Osteocyte (in vitro differentiated cells): ENCODE measurements at regions not wholly inside any gene's neighbourhood (a gene's known extent, or its start where the extent isn't known, plus 50 kb on each side); places are given as distances from the start of the nearest gene placed in this dataset.
"Not testable (repeated sequence)": the region's sequence is repeated elsewhere in the genome, so short reads cannot be mapped to it uniquely, and the experiment has no call there.

ENCODE experiments used
- DNase-seq: peaks from one replicate; pipeline ENCODE4 v3.0.0; 2021; ENCODE audit warnings: mixed read lengths; ENCODE audit not compliant: unreplicated experiment; ENCODE audit errors: extremely low spot score
- H3K27ac Mint-ChIP-seq: one replicate; pipeline ENCODE4 v1.8.0; 2021; ENCODE audit warnings: mild to moderate bottlenecking, mixed read lengths; ENCODE audit not compliant: unreplicated experiment
- H3K27me3 Mint-ChIP-seq: one replicate; pipeline ENCODE4 v1.8.0; 2021; ENCODE audit warnings: mixed read lengths; ENCODE audit not compliant: unreplicated experiment
- H3K36me3 Mint-ChIP-seq: one replicate; pipeline ENCODE4 v1.8.0; 2021; ENCODE audit warnings: mixed read lengths; ENCODE audit not compliant: unreplicated experiment
- H3K4me1 Mint-ChIP-seq: one replicate; pipeline ENCODE4 v1.8.0; 2021; ENCODE audit warnings: mixed read lengths; ENCODE audit not compliant: unreplicated experiment
- H3K4me3 Mint-ChIP-seq: one replicate; pipeline ENCODE4 v1.8.0; 2021; ENCODE audit warnings: mild to moderate bottlenecking, moderate library complexity, mixed read lengths; ENCODE audit not compliant: unreplicated experiment
- H3K9me3 Mint-ChIP-seq: one replicate; pipeline ENCODE4 v1.8.0; 2021; ENCODE audit warnings: mixed read lengths; ENCODE audit not compliant: unreplicated experiment
- CTCF ChIP-seq: fragments of 200-600 bp; sonication (generic); IDR thresholded peaks from 2 replicates; pipeline ENCODE4 v1.5.0; 2021; ENCODE audit warnings: antibody characterized with exemption, mild to moderate bottlenecking, moderate library complexity

GRCh38 chr5:166719991-166720390 lies 1571.5 kb upstream of the WWC1 start:
- Mint-ChIP-seq H3K9me3 (peaks cover 40% of the 10 kb centered on the region), H3K27me3 (no peaks in the 10 kb centered on the region), H3K4me1 (no peaks in the 10 kb centered on the region), H3K4me3 (no peak overlapping the region), H3K36me3 (no peaks in the 10 kb centered on the region), H3K27ac (no peak overlapping the region)
- no peak for DNase-seq
- no peak for TF ChIP-seq CTCF

- H3K27ac Mint-ChIP-seq = no peak overlapping the region
- H3K27me3 Mint-ChIP-seq = no peaks in the 10 kb centered on the region
- TF ChIP-seq CTCF = no peak
- H3K4me3 Mint-ChIP-seq = no peak overlapping the region
- no peaks in the 10 kb centered on the region for H3K4me1 Mint-ChIP-seq
- DNase-seq = no peak
- H3K9me3 Mint-ChIP-seq = peaks cover 34% of the 10 kb centered on the region
- H3K36me3 Mint-ChIP-seq = no peaks in the 10 kb centered on the region
These were observed 1568.5 kb upstream of the WWC1 start for GRCh38 chr5:166722939-166723338.

GRCh38 chr5:166724284-166724683 lies 1567.2 kb upstream of the WWC1 start:
- Mint-ChIP-seq H3K27me3 (no peaks in the 10 kb centered on the region), H3K36me3 (no peaks in the 10 kb centered on the region)

GRCh38 chr5:166725593-166725992 lies 1565.9 kb upstream of the WWC1 start:
- Mint-ChIP-seq H3K4me3 (no peak overlapping the region), H3K36me3 (no peaks in the 10 kb centered on the region), H3K27me3 (no peaks in the 10 kb centered on the region), H3K4me1 (no peaks in the 10 kb centered on the region), H3K9me3 (peaks cover 13% of the 10 kb centered on the region), H3K27ac (no peak overlapping the region)
- DNase-seq = no peak
- no peak for TF ChIP-seq CTCF

More at GRCh38 chr5:166724284-166724683, 1567.2 kb upstream of the WWC1 start:
- no peak overlapping the region for H3K4me3 Mint-ChIP-seq
- H3K27ac Mint-ChIP-seq = no peak overlapping the region
- peaks cover 25% of the 10 kb centered on the region for H3K9me3 Mint-ChIP-seq
- H3K4me1 Mint-ChIP-seq = no peaks in the 10 kb centered on the region
- TF ChIP-seq CTCF = no peak
- no peak for DNase-seq

- no peak for DNase-seq
- H3K4me3 Mint-ChIP-seq = no peak overlapping the region
These were observed 1565.0 kb upstream of the WWC1 start for GRCh38 chr5:166726406-166726805.

GRCh38 chr5:166742951-166743350 lies 1548.5 kb upstream of the WWC1 start:
- H3K36me3 Mint-ChIP-seq, DNase-seq, H3K4me1 Mint-ChIP-seq, H3K27me3 Mint-ChIP-seq, H3K27ac Mint-ChIP-seq, H3K4me3 Mint-ChIP-seq: not testable (repeated sequence)
- H3K9me3 Mint-ChIP-seq = peaks cover 14% of the 10 kb centered on the region

More at GRCh38 chr5:166726406-166726805, 1565.0 kb upstream of the WWC1 start:
- Mint-ChIP-seq H3K36me3 (no peaks in the 10 kb centered on the region), H3K27me3 (no peaks in the 10 kb centered on the region), H3K9me3 (peaks cover 8% of the 10 kb centered on the region), H3K4me1 (no peaks in the 10 kb centered on the region), H3K27ac (no peak overlapping the region)
- no peak for TF ChIP-seq CTCF
